Cardiac fibroblast (primary cell): ENCODE measurements at regions not wholly inside any gene's neighbourhood (a gene's known extent, or its start where the extent isn't known, plus 50 kb on each side); places are given as distances from the start of the nearest gene placed in this dataset.
"Not testable (repeated sequence)": the region's sequence is repeated elsewhere in the genome, so short reads cannot be mapped to it uniquely, and the experiment has no call there.

Source experiments
- DNase-seq, 2 donors: peaks; one replicate each; pipeline versions ENCODE4 v3.0.0 to v3.0.0-alpha.2; 2010; ENCODE audit warnings: low read depth in 2 of 2
- H3K4me3 ChIP-seq, 2 donors: replicated peaks in 1 of 2; 1 replicate in 1 of 2; 2 replicates in 1 of 2; pipeline ENCODE4 v1.5.1; 2011; ENCODE audit warnings: low read depth in 2 of 2, low read length in 2 of 2, mild to moderate bottlenecking in 2 of 2, moderate library complexity in 1 of 2
- CTCF ChIP-seq: IDR thresholded peaks from one replicate; pipeline ENCODE4 v1.5.1; 2011; ENCODE audit warnings: low read depth, mild to moderate bottlenecking, low read length, inconsistent platforms

- no peak for TF ChIP-seq CTCF
- no peak overlapping the region for H3K4me3 ChIP-seq
- DNase-seq: no peak
These were observed 1862.1 kb upstream of the C9orf72 start for GRCh38 chr9:29435368-29435767.

GRCh38 chr9:29437526-29437925, 1864.2 kb upstream of the C9orf72 start:
- TF ChIP-seq CTCF: no peak
- H3K4me3 ChIP-seq: no peak overlapping the region
- DNase-seq: no peak

GRCh38 chr9:29439961-29440360, 1866.7 kb upstream of the C9orf72 start:
- TF ChIP-seq CTCF: no peak
- no peak overlapping the region for H3K4me3 ChIP-seq
- peak in 1 of 2 donors; percentile 18 for DNase-seq

GRCh38 chr9:29440449-29440848, 1867.2 kb upstream of the C9orf72 start:
- H3K4me3 ChIP-seq: no peak overlapping the region
- no peak for DNase-seq
- no peak for TF ChIP-seq CTCF

- H3K4me3 ChIP-seq: no peak overlapping the region
- no peak for TF ChIP-seq CTCF
- DNase-seq: no peak
These were observed 1872.5 kb upstream of the C9orf72 start for GRCh38 chr9:29445751-29446150.

GRCh38 chr9:29449306-29449705, 1876.0 kb upstream of the C9orf72 start:
- H3K4me3 ChIP-seq: no peak overlapping the region
- DNase-seq: no peak
- TF ChIP-seq CTCF: no peak

GRCh38 chr9:29450343-29450875, 1877.1 kb upstream of the C9orf72 start:
- not testable (repeated sequence) for H3K4me3 ChIP-seq, DNase-seq
